Thoracic aorta (tissue), 2 donors: ENCODE measurements at regions not wholly inside any gene's neighbourhood (a gene's known extent, or its start where the extent isn't known, plus 50 kb on each side); places are given as distances from the start of the nearest gene placed in this dataset.

Experiments
- ATAC-seq: fragments of 150-250 bp; one replicate; pipeline ENCODE4 v1.8.0; 2017; ENCODE audit warnings: low read depth; ENCODE audit not compliant: insufficient number of reproducible peaks, low FRiP score
- DNase-seq: peaks from one replicate; pipeline ENCODE4 v3.0.0-alpha.2; 2020; ENCODE audit warnings: low spot score
- H3K27ac ChIP-seq, 2 donors: fragments of 200-600 bp; sonication (generic); 1 replicate in 1 of 2; 2 replicates in 1 of 2; pipeline ENCODE4 v1.5.1; 2016; ENCODE audit warnings: mild to moderate bottlenecking in 2 of 2, moderate library complexity in 2 of 2
- H3K27me3 ChIP-seq: fragments of 200-600 bp; sonication (generic); replicated peaks from 2 replicates; pipeline ENCODE4 v1.6.0; 2016; ENCODE audit warnings: mild to moderate bottlenecking; ENCODE audit not compliant: insufficient read depth
- H3K36me3 ChIP-seq: fragments of 200-600 bp; sonication (generic); one replicate; pipeline ENCODE4 v1.5.1; 2016
- H3K4me1 ChIP-seq, 2 donors: fragments of 200-600 bp; sonication (generic); 1 replicate in 1 of 2; 2 replicates in 1 of 2; pipeline versions ENCODE4 v1.5.1 to v1.6.0; 2016; ENCODE audit warnings: low read depth in 2 of 2, mild to moderate bottlenecking in 1 of 2; ENCODE audit not compliant: control insufficient read depth in 1 of 2
- H3K4me3 ChIP-seq: fragments of 200-600 bp; sonication (generic); 2 replicates; pipeline ENCODE4 v1.5.1; 2016; ENCODE audit warnings: mild to moderate bottlenecking
- H3K9me3 ChIP-seq: fragments of 200-600 bp; sonication (generic); 2 replicates; pipeline ENCODE4 v1.5.1; 2016
- TF ChIP-seq, protein P1 (sequence below): fragments of 200-600 bp; sonication (generic); IDR thresholded peaks from one replicate; pipeline ENCODE4 v1.5.1; 2019; ENCODE audit warnings: antibody characterized with exemption

DNA sequence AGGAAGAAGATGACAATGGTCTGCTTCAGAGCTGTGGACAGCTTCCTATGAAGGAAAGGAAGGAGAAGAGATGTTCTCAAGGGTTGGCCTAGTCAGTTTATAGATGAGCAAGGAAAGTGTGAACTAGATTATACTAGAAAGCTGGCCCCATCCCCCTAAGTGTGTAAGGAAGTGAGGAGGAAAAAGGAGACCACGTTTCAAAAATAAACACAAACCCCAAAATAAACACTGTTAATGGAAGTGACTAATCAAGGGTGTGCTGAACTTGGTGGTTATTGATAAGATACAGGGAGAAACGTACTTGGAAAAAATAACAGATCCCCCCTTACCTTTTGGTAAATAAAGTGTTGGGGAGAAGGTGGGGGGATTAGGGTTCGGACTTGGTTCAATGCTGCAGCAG lies 267.1 kb downstream of the SOX9 start:
- Histone ChIP-seq H3K9me3 (no peaks in the 10 kb centered on the region), H3K27ac (no peak overlapping the region), H3K27me3 (no peaks in the 10 kb centered on the region), H3K36me3 (no peaks in the 10 kb centered on the region), H3K4me3 (no peak overlapping the region), H3K4me1 (no peaks in the 10 kb centered on the region)
- no peak for DNase-seq
- ATAC-seq, result no peak
- TF ChIP-seq, protein P1, sequence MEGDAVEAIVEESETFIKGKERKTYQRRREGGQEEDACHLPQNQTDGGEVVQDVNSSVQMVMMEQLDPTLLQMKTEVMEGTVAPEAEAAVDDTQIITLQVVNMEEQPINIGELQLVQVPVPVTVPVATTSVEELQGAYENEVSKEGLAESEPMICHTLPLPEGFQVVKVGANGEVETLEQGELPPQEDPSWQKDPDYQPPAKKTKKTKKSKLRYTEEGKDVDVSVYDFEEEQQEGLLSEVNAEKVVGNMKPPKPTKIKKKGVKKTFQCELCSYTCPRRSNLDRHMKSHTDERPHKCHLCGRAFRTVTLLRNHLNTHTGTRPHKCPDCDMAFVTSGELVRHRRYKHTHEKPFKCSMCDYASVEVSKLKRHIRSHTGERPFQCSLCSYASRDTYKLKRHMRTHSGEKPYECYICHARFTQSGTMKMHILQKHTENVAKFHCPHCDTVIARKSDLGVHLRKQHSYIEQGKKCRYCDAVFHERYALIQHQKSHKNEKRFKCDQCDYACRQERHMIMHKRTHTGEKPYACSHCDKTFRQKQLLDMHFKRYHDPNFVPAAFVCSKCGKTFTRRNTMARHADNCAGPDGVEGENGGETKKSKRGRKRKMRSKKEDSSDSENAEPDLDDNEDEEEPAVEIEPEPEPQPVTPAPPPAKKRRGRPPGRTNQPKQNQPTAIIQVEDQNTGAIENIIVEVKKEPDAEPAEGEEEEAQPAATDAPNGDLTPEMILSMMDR, result no peak

GRCh38 chr17:72388765-72389473 lies 268.1 kb downstream of the SOX9 start:
- Histone ChIP-seq H3K4me1 (no peaks in the 10 kb centered on the region), H3K36me3 (no peaks in the 10 kb centered on the region), H3K27me3 (no peaks in the 10 kb centered on the region), H3K27ac (no peak overlapping the region), H3K4me3 (no peak overlapping the region), H3K9me3 (no peaks in the 10 kb centered on the region)
- ATAC-seq (no peak), DNase-seq (no peak)
- TF ChIP-seq, protein P1, result no peak

DNA sequence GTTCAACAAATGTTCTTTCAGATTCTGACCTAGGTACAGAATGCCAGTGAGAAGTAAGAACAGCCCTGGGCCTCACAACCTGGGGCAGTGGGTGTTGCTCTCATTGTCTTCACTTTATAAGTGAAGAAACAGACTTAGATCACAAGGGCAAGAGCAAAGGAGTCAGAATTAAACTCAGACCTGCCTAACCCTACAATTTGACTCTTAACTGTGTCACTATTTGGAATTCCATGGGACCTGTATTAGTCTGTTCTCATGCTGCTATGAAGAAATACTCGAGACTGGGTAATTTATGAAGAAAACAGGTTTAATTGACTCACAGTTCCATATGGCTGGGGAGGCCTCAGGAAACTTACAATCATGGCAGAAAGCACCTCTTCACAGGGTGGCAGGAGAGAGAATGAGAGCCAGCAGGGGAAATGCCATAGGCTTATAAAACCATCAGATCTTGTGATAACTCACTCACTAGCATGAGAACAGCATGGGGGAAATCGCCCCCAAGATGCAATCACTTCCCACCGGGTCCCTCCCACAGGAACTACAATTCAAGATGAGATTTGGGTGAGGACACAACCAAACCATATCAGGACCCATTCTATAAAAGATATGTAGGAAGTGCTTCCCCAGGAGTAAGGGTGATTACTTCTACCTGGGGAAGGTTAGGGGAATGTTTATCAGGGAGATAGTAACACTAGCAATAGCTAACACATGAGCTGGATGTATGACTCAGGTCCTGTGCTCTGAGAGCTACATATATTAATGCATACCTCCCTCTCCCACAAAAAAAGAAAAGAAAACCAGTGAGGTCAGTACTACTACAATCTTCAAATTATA lies 270.1 kb downstream of the SOX9 start:
- Histone ChIP-seq H3K4me3 (no peak overlapping the region), H3K27ac (no peak overlapping the region), H3K9me3 (no peaks in the 10 kb centered on the region), H3K36me3 (no peaks in the 10 kb centered on the region), H3K4me1 (no peaks in the 10 kb centered on the region), H3K27me3 (no peaks in the 10 kb centered on the region)
- TF ChIP-seq, protein P1, result no peak
- DNase-seq (no peak), ATAC-seq (no peak)

GRCh38 chr17:72392056-72393010 lies 271.5 kb downstream of the SOX9 start:
- Histone ChIP-seq H3K27me3 (no peaks in the 10 kb centered on the region), H3K9me3 (no peaks in the 10 kb centered on the region), H3K4me1 (no peaks in the 10 kb centered on the region), H3K27ac (no peak overlapping the region), H3K36me3 (no peaks in the 10 kb centered on the region), H3K4me3 (no peak overlapping the region)
- ATAC-seq (no peak), DNase-seq (no peak)
- TF ChIP-seq, protein P1, result no peak
